Limb (tissue), 2 donors: ENCODE measurements at regions not wholly inside any gene's neighbourhood (a gene's known extent, or its start where the extent isn't known, plus 50 kb on each side); places are given as distances from the start of the nearest gene placed in this dataset.

Experiments
- DNase-seq, 2 donors: peaks; one replicate each; pipeline ENCODE4 v3.0.0-alpha.2; 2016; ENCODE audit errors: extremely low spot score in 2 of 2

DNA sequence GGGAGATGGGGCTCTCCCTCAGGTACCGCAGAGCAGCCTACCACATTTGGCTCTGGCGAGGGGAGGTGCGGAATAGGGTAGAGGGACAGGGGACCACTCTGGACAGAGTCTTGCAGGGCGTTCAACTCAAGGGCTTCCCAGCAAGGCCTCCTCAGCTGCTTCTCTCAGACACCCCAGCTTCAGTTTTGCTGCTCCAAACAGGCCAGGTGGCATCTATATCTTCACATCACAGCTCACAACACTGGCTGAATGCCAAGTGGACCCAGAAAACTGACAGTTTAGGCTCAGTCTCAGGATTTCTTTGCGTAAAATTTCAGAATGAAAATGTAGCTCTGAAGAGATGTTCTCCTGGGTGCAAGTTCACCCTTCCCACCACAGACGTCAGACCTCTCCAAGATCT, 592.6 kb upstream of the ADAMTS16 start:
- no peak for DNase-seq

DNA sequence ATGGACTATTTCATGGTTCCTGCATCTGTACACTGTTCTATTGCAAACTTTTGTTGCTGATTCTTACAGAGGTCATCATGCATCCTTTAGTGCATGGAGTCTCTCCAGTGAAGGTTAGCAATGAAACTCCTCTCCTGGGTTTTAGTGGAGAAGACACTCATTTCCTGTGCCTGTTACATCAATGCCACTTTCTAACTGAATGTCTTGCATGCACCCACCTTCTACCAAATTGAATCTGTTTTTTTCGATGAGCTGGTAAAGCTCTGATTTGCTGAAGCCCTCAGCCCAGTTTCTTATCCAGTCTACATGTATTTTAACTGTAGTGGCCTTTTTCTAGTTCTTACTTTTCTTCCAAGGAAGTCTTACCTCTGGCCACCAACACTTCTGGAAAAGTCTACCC, 591.8 kb upstream of the ADAMTS16 start:
- no peak for DNase-seq

DNA sequence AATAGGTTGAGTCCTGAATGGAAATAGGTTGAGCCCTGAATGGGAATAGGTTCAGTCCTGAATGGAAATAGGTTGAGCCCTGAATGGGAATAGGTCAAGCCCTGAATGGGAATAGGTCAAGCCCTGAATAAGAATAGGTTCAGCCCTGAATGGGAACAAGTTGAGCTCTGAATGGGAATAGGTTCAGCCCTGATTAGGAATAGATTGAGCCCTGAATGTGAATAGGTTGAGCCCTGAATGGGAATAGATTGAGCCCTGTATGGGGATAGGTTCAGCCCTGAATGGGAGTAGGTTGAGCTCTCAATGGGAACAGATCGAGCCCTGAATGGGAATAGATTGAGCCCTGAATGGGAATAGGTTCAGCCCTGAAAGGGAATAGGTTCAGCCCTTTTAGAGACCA, 590.8 kb upstream of the ADAMTS16 start:
- DNase-seq = no peak

DNA sequence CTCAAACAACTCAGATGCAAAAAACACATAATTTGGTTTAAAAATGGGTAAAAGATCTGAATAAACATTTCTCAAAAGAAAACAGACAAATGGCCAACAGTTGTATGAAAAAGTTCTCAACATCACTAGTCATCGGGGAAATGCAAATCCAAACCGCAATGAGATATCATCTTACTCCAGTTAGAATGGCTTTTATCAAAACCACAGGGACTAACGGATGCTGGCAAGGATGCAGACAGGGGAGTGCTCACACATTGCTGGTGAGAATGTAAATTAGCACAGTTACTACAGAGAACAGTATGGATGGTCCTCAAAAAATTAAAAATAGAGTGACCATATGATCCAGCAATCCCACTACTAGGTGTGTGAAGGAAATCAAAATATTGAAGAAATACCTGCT, 589.1 kb upstream of the ADAMTS16 start:
- no peak for DNase-seq

DNA sequence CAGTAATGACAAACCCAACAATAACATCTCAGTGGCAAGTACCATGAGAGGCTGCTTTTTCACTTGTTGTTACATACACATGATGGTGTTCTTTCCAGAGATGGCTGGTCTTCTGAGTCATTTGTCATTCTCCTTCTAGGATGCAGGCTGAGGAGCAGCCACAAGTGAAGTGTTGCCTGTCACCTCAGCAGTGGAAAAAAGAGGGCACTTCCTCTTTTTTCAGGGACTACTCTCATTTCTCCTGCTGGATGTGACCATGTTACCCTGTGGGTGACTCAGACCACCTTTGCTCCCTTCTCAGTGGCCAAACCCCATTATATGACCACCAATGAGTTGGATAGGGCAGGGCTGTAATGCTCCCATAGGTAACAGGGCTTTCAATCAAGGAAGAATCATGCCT, 587.0 kb upstream of the ADAMTS16 start:
- no peak for DNase-seq

DNA sequence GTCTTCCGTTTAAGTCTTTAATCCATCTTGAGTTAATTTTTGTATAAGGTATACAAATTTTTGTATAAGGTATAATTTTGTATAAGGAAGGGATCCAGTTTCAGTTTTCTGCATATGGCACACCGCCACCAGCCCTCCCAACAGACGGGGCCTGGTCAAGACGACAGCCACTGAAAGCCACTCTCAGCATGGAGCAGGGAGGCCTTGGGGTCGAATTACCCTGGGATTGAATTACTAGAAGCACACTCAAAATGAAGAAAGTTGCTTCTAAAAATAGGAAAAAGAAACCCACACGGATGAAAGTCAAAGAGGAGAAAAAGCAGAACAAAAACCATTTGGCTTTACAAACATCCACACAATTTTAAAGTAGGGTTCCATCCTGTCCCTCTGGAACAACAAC, 586.2 kb upstream of the ADAMTS16 start:
- no peak for DNase-seq

DNA sequence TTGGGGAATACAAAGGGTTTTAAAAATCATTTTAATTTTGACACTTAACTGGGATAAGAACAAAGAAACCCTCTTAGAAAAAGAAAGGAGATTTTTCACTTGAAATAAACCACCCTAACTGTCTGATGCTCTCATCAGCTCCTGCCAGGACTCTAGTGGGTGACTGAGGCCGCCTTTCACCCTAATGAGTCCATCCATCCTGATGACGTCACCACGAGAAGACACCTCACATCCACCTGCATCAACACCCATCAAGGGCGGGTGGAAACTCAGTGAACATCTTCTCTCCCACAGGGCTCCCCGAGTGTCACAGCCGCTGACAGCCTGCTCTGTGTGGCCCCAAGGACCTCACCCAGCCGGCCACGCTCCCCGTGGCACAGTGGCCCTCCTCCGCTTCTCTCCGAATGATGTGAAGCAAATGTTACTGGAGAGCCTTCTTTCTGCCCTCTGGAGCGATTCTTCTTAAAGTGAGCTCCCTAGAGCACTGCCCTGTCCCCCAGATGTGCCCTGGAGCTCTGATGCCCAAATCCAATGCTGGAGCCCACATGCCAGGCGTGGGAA, 584.3 kb upstream of the ADAMTS16 start:
- DNase-seq = no peak

DNA sequence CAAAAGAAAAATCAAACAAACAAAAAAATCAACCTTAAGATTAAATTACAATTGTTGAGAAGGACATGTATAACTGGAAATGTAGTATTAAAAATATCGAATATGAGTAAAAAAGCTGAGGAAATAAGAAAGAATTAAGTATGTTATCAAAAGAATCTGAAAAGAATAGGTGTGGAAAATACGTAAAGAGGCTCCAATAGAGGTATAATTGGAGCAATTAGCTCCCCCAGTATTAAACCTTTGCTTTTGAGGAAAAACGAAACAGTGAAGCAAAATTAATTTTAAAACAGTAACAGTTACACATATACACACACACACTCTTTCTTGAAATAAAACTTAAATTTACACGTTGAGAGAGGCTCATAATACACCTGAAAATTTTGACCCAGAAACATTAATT, 578.7 kb upstream of the ADAMTS16 start:
- no peak for DNase-seq

DNA sequence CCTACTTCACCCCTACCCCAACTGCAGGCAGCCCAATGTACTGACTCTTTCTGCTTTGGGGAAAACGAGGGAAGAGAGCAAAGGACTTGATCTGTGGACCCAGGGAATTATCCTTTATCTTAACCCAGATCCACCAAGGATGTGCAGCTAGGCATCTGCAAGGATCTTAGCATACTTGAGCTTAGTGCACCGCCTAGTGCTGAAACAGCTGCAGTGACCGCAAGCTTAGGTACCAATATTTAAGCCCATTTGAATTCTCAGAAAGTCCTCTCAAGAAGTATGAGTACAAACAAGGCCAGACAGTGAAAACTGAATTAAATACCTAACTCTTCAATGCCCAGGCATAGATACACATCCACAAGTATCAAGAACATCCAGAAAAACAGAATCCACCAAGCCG, 576.7 kb upstream of the ADAMTS16 start:
- no peak for DNase-seq

DNA sequence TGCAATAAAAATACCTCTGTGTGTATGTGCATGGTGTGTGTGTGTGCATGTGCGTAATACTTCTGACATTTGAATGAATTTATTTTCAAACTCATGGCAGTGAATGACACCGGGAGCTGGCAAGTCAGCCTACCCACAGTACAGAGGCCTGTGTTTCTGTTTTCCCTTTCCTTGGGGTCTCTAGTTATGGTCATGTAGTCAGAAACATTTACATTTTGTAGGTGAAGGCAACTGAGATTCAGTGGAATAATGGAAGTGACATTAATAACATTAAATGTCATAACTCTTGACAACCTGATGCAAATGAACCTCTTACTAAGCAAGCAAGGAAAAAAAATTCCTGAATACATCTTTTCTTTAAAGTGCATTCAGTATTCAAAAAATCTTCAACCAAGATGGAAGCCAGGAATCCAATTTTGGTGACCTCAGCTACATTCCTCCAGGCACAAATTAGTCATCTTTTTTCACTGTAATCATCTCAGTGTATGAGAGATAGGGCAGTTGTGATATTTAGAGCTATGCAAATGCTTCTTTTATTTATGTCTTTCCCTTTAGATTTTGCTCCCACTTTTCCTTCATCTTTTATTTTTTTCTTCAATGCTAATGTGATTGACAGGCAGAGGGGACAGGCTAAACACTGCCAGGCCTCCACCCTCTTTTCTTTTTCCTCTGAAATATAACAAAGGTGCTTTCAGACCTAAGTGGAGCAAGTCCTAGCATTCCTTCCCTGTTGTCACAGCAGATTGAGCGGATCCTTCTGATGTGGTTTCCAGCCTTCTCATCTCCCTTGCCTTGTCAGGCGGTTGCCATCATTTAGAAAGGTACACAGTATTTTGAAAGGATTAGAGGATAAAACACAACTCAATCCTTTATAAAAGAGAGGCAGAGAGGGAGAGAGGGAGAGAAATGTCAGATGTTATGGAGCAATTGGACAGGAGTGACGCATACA, 569.8 kb upstream of the ADAMTS16 start:
- DNase-seq = no peak

DNA sequence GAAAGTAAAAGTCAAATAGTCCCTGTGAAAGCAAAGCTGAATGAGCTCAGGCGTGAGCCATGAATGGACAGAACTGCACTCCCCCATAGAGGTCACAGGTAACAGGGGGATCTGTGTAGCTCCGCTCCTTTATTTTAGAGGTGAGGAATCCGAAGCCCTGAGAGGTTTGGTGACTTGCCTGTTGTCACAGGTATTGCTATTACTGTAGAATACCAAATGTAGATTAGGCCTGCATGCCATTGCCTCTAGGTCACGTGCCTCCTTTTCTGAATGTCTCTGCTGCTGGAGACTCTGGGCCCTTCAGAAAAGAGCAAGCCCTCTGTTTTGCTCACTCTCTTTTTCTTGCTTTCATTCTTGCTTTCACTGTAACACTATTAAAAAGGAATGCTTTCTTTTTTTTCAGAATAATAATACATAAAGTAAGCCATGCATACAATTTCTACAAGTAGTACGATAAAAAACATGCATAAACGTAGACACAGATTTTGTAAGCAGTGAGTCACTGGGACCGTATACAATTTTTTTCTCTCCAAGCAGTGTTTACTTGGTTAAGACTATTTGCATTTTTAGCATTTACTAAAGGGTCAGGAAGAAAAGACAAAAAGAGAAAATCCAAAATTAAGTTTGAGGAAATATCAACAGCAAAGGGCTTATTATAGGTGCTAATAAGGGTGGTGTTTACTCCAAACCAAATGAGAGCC, 568.7 kb upstream of the ADAMTS16 start:
- no peak for DNase-seq

DNA sequence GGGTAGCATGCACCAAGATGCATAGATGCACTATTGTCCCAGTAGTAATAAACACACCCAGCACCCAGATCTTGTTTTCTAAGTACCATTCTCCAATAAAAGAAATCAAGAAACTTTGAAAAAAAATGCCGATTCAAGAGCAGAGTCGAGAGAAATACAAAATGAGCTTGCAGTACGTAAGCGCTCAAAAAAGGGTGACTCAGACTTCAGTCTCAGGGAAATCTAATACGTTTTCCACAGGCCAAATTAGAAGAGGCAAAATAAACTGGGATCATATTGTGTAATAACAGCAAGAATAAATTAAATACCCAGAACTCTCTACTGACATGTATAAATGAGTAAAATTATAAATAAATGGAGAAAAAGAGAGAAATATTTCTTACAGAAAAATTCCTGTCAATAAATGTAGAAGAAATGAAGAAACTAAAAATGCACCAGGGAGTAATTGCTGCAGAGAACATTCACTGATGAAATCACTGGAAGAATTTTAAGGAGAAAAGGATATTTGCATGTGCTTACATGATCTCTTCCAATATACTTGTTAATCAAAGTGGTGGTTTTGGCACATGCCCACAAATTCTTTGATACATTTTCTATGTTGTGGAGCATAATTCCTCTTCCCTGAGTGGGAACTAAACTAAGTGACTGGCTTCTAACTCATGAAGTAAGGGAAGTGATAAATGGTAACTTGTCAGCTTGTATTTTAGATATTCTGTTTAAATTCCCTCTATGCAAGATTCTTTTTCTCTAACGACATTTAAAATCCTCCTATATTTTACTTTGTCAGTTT, 567.6 kb upstream of the ADAMTS16 start:
- no peak for DNase-seq

DNA sequence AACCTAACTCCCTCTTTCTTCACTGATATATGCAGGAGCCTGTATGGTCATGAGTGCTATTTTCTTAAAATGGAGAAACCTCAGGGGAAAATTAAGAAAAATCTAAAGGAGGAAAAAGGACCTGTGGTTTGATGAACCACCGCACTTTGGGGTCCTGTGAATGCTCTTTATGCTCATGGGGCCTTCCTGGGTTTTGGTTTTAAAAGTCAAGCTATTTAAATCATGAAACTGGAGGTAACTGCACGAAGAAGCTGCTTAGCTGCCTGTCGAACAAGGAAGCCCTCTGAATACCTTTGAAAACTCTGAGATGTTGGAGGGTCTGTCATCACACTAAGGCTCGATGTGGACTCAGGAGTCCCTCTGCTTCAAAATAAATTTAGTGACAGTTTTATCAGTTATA, 564.5 kb upstream of the ADAMTS16 start:
- no peak for DNase-seq

DNA sequence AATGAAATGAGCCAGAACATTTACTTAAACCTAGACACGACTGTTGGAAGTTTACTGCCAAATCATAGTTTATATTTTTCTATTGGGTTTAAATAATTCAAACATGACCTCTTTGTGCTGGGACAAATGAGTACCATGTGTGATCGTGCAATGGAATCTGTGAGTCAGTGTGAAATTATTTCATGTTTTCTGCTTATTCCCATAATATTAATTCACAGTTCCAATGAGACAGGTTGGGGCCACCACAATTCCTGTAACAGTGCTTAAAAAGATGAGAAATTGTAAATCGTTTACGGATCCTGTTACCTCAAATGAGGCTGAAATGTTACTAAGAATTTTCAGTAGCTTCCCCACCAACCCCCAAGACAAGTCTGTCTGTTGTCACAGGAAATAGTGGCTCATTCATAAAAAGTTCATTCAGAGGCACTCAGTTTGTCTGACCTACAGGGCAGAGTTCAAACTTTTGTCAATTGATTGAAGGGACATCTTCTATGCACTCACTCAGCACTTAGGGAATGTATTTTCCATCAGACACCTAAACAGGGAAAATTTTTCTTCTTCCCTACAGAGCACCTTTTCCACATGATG, 563.9 kb upstream of the ADAMTS16 start:
- DNase-seq = peak in 1 of 2 donors; percentile 57

DNA sequence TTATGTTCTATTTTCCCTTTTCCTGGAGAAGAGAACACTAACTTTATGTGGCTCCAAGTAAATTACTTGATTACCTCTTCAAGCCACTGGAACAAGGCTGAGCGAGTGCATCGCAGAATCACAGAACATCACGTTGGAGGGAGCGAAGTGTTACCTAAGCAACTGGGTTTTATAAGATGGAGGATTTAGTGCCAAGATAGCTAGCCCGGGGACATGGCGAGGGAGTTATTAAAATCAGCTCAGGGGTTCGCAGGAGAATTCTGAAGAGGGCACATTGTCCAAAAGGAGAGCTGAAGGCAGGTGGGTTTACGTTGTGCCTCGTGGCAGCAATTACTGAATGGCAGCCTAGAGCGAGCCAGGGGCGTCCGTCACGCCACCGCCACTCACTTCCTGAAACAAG, 563.2 kb upstream of the ADAMTS16 start:
- DNase-seq = no peak

DNA sequence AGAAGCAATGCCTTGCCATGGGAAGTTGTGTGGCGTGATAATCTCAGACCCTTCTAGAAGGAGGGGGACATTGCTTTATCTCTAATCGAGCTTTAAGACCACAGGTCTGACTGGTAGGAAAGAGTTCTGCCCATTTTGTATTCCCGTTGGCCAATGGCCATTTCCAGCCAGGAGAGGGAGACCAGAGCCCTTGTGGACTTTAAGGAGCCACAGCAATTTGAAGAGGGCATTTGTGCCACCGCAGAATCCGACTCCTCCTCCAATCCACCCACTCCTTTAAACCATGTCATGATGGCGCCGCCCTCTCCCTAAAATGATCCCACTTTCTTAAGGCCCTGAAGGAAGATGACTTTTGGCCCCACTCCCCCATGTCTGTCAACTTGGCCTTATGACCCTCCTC, 560.5 kb upstream of the ADAMTS16 start:
- no peak for DNase-seq

DNA sequence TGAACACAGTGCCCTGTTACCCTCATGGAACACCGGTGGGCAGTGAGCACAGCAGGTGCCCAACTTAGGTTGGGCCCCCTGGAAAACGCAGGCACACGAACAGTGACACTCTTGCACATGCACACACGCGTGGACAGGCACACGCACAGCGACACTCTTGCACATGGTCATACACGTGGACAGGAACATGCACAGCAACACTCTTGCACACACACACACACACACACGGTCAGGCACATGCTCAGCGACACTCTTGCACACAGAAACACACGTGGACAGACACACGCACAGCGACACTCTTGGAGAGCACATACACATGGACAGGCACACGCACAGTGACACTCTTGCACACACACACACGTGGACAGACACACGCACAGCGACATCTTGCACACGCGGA, 559.4 kb upstream of the ADAMTS16 start:
- no peak for DNase-seq

DNA sequence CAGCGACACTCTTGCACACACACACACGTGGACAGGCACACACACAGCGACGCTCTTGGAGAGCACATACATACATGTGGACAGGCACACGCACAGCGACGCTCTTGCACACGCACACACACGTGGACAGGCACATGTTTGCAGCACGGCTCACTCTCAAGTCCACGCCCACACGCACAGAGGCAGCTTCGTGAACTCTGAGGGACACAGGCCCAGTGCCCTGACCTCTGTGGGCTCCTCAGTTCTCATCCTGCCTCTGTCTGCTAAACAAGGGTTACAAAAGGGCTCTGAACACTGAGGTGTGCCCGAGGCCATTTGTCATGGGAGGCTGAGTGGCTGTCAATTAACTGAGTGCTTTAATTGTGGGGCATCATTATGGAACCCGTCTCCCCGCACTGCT, 558.8 kb upstream of the ADAMTS16 start:
- DNase-seq = no peak

DNA sequence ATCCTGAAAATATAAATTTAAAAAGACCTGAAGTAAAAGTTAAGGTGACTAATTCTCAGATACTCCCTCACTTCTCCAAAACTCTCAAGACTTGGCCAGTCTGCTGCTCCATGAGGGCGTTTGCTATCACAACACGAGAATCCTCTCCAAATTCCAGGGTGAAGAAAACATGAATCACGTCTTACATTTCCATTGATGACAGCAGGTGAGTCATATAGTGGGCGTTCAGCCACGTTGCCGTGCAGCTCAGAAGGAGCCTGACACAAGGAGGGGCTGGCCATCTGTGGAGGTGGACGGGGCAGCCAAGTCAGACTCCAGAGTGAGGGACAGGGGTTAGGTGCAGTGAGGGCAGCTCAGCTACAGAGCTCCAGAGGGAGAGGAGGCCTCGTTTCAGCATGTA, 555.1 kb upstream of the ADAMTS16 start:
- no peak for DNase-seq

DNA sequence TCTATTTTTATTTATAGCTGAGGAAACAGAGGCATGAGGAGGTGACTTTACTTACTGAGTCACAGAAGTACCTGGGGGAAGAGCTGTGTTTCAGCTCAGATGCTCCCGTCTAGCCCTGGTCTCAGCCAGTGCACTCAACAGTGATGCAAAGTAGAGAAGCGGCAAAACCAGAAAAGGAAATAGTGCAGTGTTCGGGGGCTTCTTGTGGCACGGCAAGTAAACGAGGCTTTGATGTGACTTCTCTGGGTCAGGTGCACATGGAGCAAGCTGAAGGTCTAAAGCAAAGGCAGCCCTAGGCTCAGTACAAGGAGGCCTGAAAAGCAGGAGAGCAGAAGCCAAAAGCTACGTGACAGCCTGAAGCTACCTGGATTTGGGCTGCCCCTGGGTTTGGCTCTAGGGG, 526.7 kb upstream of the ADAMTS16 start:
- no peak for DNase-seq

DNA sequence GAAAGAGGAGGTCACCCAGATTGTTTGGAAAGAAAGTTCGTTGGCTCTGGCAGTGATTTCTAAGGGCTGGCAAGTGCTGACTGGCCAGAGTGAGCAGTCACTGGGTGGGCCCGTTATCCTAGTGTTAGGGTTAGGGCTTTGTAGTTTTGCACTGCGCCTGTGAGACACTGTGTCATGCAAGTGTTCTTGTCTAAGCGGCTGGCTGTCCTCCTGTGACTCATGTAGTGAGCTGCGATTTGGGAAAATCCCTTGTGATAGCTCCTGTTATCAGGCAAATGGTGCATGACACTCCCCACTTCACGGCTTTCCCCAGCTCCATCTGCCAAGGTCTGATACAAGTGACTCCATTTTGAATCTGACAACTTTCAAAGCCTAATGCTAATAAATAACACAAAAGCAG, 526.0 kb upstream of the ADAMTS16 start:
- DNase-seq = no peak
